ENCODE measurements at regions not wholly inside any gene's neighbourhood (a gene's known extent, or its start where the extent isn't known, plus 50 kb on each side); places are given as distances from the start of the nearest gene placed in this dataset.

GRCh38 chr13:51006067-51006845 lies 96.7 kb downstream of the RNASEH2B start:
- H3K36me3 ChIP-seq (ENCODE audit: control insufficient read depth in 2 of 2, insufficient read depth in 2 of 2, low read length in 1 of 2), result no peaks in the 10 kb centered on the region
- H3K9me3 ChIP-seq (ENCODE audit: control insufficient read depth in 2 of 2, insufficient read depth in 1 of 2, low read depth in 1 of 2, low read length in 1 of 2), result no peaks in the 10 kb centered on the region
- H3K27me3 ChIP-seq (ENCODE audit: control insufficient read depth in 1 of 2, insufficient read depth in 2 of 2, low read length in 2 of 2), result no peaks in the 10 kb centered on the region
- no peak overlapping the region for H3K4me3 ChIP-seq (ENCODE audit: low read depth in 1 of 2, low read length in 2 of 2)
- peak overlapping the region; percentile 14 to 33 for H3K27ac ChIP-seq (ENCODE audit: low read depth in 2 of 2, low read length in 1 of 2)
- peaks cover 0 to under 1% of the 10 kb centered on the region in 2 donors for H3K4me1 ChIP-seq (ENCODE audit: control insufficient read depth in 2 of 2, insufficient read depth in 2 of 2, low read length in 1 of 2)
- 64 to 67% methylated on average over 7 of the region's 7 CpGs for WGBS, 2 donors

Data from esophagus (tissue), 2 donors.